ENCODE measurements at regions not wholly inside any gene's neighbourhood (a gene's known extent, or its start where the extent isn't known, plus 50 kb on each side); places are given as distances from the start of the nearest gene placed in this dataset.

DNA sequence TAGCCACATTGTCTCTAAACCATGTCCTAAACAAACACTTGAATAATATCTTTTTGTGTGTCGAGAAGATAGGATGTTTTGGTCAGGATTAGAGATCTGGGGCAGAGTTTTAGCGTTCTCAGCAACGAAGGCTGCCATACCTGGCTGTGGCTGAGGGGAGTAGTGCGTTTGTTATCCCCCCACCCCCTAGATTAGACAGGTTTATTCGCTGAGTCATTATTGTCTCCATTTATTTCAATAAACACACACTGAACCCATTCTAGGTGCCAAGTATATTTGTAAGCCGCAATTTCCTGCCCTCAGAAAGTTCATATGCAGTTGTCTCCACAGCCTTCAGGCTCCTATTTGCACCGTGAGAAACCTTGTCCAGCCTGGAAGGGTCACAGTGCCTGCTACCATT is 1684.8 kb upstream of the TENM3 start:
- TF ChIP-seq POLR2A (IDR thresholded peaks at IDR 0.05) = no peak
- TF ChIP-seq CTCF (IDR thresholded peaks at IDR 0.05) = no peak
- TF ChIP-seq POLR2AphosphoS5 (IDR thresholded peaks at IDR 0.05; ENCODE audit: insufficient read depth in 1 of 2, low read depth in 1 of 2) = no peak
- Histone ChIP-seq H3K27me3 (no peaks in the 10 kb centered on the region), H3K4me3 (no peak overlapping the region), H3K9me3 (no peaks in the 10 kb centered on the region), H3K4me1 (no peaks in the 10 kb centered on the region), H3K27ac (no peak overlapping the region), H3K36me3 (no peaks in the 10 kb centered on the region)
- no peak for DNase-seq (ENCODE audit: extremely low spot score in 2 of 2)
- intact Hi-C loops (cut with DNase I) = no loop called here

DNA sequence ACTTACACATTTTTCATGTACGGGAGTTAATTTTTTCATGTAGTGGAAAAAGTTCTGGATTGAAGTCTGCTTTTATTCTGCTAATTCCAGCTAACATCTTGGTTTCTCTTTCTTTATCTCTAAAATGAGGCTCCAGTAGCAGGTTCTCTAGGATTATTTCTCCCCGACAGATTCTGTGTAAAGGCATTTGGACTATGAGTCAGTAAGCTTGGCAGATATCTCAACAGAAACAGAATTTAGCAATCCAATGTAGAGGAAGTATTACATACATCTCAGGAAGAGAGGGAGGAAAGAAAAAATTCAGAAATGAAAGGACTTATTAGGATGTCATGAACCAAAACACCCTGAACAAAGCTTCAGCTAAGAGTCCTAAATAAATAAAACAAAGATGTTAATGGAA is 1682.3 kb upstream of the TENM3 start:
- Histone ChIP-seq H3K4me3 (no peak overlapping the region), H3K27me3 (no peaks in the 10 kb centered on the region), H3K27ac (no peak overlapping the region), H3K4me1 (no peaks in the 10 kb centered on the region), H3K9me3 (no peaks in the 10 kb centered on the region), H3K36me3 (no peaks in the 10 kb centered on the region)
- TF ChIP-seq POLR2A (IDR thresholded peaks at IDR 0.05) (no peak), POLR2AphosphoS5 (IDR thresholded peaks at IDR 0.05; ENCODE audit: insufficient read depth in 1 of 2, low read depth in 1 of 2) (no peak), CTCF (IDR thresholded peaks at IDR 0.05) (no peak)
- intact Hi-C loops (cut with DNase I) = no loop called here
- DNase-seq (ENCODE audit: extremely low spot score in 2 of 2) = no peak

GRCh38 chr4:180564026-180564425 is 1679.2 kb upstream of the TENM3 start:
- no peak overlapping the region for H3K4me3 ChIP-seq
- DNase-seq (ENCODE audit: extremely low spot score in 2 of 2) = no peak
- H3K4me1 ChIP-seq = no peaks in the 10 kb centered on the region
- intact Hi-C loops (cut with DNase I) = no loop called here
- H3K36me3 ChIP-seq = no peaks in the 10 kb centered on the region
- TF ChIP-seq POLR2A (IDR thresholded peaks at IDR 0.05) (no peak), POLR2AphosphoS5 (IDR thresholded peaks at IDR 0.05; ENCODE audit: insufficient read depth in 1 of 2, low read depth in 1 of 2) (no peak), CTCF (IDR thresholded peaks at IDR 0.05) (no peak)
- H3K27ac ChIP-seq = no peak overlapping the region
- H3K27me3 ChIP-seq = no peaks in the 10 kb centered on the region
- H3K9me3 ChIP-seq = no peaks in the 10 kb centered on the region

DNA sequence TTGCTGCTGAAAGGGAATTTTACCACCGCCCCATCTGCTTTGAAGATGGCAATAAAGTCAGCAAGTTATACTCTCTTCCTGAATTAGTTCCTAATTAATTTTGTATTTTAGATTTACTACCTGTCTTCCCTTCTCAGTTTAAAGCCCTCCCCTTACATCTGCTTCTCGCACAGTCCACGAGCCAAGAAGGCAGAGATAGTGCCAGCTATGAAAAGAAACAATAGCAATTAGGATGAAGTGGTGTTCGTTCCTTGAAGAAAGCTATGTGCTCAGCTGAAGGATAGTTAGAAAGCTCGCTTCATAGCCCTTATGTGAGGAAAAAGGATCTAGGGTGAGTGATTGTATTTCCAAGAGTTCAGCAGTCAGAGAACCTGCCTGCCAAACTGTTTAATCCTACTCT is 1678.8 kb upstream of the TENM3 start:
- H3K4me3 ChIP-seq = no peak overlapping the region
- H3K27me3 ChIP-seq = no peaks in the 10 kb centered on the region
- H3K27ac ChIP-seq = no peak overlapping the region
- intact Hi-C loops (cut with DNase I) = no loop called here
- no peaks in the 10 kb centered on the region for H3K4me1 ChIP-seq
- no peaks in the 10 kb centered on the region for H3K36me3 ChIP-seq
- no peak for DNase-seq (ENCODE audit: extremely low spot score in 2 of 2)
- no peak for TF ChIP-seq POLR2A (IDR thresholded peaks at IDR 0.05)
- no peak for TF ChIP-seq CTCF (IDR thresholded peaks at IDR 0.05)
- TF ChIP-seq POLR2AphosphoS5 (IDR thresholded peaks at IDR 0.05; ENCODE audit: insufficient read depth in 1 of 2, low read depth in 1 of 2) = no peak
- H3K9me3 ChIP-seq = no peaks in the 10 kb centered on the region

GRCh38 chr4:180565856-180566431 is 1677.3 kb upstream of the TENM3 start:
- no peak for TF ChIP-seq CTCF (IDR thresholded peaks at IDR 0.05)
- no peak for TF ChIP-seq POLR2A (IDR thresholded peaks at IDR 0.05)
- no peak for TF ChIP-seq POLR2AphosphoS5 (IDR thresholded peaks at IDR 0.05; ENCODE audit: insufficient read depth in 1 of 2, low read depth in 1 of 2)
- Histone ChIP-seq H3K36me3 (no peaks in the 10 kb centered on the region), H3K9me3 (no peaks in the 10 kb centered on the region), H3K4me1 (no peaks in the 10 kb centered on the region), H3K27me3 (no peaks in the 10 kb centered on the region), H3K27ac (no peak overlapping the region), H3K4me3 (no peak overlapping the region)
- intact Hi-C loops (cut with DNase I) = no loop called here
- no peak for DNase-seq (ENCODE audit: extremely low spot score in 2 of 2)

Measured in vagina (tissue), 2 donors.